Epithelial cell of proximal tubule (primary cell): ENCODE measurements at regions not wholly inside any gene's neighbourhood (a gene's known extent, or its start where the extent isn't known, plus 50 kb on each side); places are given as distances from the start of the nearest gene placed in this dataset.

Source experiments
- DNase-seq: peaks from one replicate; pipeline ENCODE4 v3.0.0-alpha.2; 2011; ENCODE audit warnings: low read depth
- H3K4me3 ChIP-seq: 2 replicates; pipeline ENCODE4 v1.5.1; 2011; ENCODE audit warnings: low read depth, mild to moderate bottlenecking, low read length
- CTCF ChIP-seq: conservative IDR thresholded peaks from 2 replicates; pipeline ENCODE4 v1.5.1; 2012; ENCODE audit warnings: low read depth, mild to moderate bottlenecking, low read length

GRCh38 chr12:24233519-24234246, 284.2 kb upstream of the SOX5 start:
- DNase-seq: no peak
- TF ChIP-seq CTCF: no peak

DNA sequence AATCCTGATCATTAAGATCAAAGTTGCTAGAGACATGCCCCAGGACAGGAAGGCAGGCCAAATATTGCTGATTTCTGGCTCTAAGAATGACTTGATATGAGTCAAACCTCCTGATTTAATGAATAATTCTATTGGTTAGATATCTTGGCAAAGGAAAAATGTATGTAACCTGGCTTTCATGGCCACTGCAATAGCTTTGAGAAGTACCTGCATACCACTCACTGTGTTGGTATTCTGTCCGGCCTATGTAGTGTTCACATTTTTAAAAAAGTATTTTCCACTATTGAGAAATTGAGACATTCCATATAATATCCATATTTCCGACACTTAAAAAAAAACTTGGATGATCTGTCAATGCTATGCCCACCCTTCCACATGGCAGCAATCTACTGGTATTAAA, 283.1 kb upstream of the SOX5 start:
- TF ChIP-seq CTCF: no peak
- DNase-seq: no peak

More at GRCh38 chr12:24233519-24234246, 284.2 kb upstream of the SOX5 start:
- no peak overlapping the region for H3K4me3 ChIP-seq

DNA sequence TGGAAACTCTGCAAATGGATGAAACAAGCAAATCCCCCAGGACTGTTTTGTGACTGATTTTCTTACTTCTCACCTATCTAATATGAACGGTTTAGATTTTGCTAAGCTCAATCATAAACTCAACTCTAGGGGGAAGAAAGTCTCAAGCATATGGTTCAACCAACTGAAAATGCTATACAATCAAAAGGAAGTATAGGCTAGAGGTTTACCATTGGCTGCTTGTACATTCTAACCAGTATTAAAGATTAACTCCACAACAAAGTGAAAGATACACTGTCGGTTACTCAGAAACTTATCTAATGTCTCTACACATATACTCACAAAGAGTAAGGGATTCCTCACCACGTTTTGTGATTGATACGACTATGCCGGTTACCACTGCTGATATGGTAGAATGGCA, 281.8 kb upstream of the SOX5 start:
- no peak overlapping the region for H3K4me3 ChIP-seq
- no peak for DNase-seq
- TF ChIP-seq CTCF: no peak

More for the DNA sequence above, 283.1 kb upstream of the SOX5 start:
- H3K4me3 ChIP-seq: no peak overlapping the region

DNA sequence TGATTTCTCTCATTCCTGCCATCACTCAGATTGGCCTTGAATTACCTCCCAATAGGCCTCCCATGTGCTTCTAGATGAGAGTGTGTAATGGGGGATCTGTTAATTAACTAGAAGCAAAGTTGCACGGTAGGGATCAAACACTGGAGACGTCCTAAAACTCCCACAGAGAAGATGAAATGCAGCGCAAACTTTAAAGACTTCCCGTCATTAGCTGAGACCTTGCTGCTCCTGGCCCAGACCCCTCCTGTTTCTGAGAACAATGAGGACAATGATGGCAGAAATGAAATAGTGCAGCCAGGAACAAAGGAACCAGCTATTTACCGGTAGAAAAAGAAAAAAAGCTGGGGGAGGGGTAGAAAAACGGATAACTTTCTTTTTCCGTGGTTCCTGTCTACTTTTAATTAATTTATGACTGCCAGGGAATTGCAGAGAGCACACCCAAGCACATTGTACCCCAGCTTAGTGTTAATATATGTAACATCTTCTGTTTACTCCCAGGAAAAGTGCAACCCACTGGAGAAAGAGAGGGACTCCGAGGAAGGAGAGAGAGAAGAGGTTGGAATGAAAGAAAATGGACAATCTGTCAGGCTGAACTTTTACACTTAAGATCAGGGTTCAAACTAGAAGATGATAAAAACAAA, 280.7 kb upstream of the SOX5 start:
- TF ChIP-seq CTCF: no peak
- no peak overlapping the region for H3K4me3 ChIP-seq
- DNase-seq: no peak

GRCh38 chr12:24229031-24229700, 279.7 kb upstream of the SOX5 start:
- DNase-seq: no peak
- H3K4me3 ChIP-seq: no peak overlapping the region
- TF ChIP-seq CTCF: no peak

GRCh38 chr12:24228371-24228770, 278.9 kb upstream of the SOX5 start:
- DNase-seq: no peak
- H3K4me3 ChIP-seq: no peak overlapping the region
- TF ChIP-seq CTCF: no peak
